ENCODE measurements at regions not wholly inside any gene's neighbourhood (a gene's known extent, or its start where the extent isn't known, plus 50 kb on each side); places are given as distances from the start of the nearest gene placed in this dataset.

DNA sequence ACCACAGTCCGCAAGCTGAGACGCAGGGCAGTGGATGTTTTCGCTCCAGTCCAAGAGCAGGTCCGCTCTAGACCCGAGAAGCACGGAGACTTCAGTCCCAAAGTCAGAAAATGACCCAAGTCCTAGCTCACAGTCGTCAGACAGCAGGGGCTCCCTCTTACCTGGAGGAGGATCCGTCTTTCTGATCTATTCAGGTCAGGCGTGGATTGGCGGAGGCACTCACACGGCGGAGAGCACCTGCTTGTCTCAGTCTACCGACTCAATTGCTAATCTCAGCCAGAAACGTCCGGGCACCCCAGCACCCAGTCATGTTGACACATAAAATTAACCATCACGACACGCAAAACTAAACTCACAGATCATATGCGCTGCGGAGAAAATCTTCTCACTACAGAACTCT lies 285.3 kb upstream of the CDH4 start:
- TF ChIP-seq CTCF (IDR thresholded peaks at IDR 0.05; ENCODE audit: insufficient read depth, low read depth, low read length): no peak
- no peak for TF ChIP-seq EZH2 (IDR thresholded peaks at IDR 0.05; ENCODE audit: insufficient read depth, low read length)

Data from astrocyte (in vitro differentiated cells and primary cell).